ENCODE measurements at regions not wholly inside any gene's neighbourhood (a gene's known extent, or its start where the extent isn't known, plus 50 kb on each side); places are given as distances from the start of the nearest gene placed in this dataset.
"Not testable (repeated sequence)": the region's sequence is repeated elsewhere in the genome, so short reads cannot be mapped to it uniquely, and the experiment has no call there.

DNA sequence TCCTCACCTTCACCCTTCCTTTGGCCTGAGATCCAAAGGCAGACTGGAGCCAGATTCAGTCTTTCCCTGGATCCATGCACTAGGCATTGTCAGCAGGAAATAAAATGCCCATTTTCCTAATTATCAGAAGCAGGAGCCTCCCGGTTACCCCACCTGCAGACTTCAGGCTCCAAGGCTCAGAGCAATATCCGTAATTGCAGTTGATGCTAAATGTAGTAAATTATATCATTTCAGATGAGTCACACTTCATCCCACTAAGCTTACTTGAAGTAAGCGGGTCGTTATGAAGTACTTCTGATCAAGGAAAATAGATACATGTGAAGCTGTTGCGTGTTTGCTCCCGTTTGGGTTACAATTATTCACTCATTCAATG lies 110.7 kb upstream of the SFSWAP start:
- TF ChIP-seq, protein P1, sequence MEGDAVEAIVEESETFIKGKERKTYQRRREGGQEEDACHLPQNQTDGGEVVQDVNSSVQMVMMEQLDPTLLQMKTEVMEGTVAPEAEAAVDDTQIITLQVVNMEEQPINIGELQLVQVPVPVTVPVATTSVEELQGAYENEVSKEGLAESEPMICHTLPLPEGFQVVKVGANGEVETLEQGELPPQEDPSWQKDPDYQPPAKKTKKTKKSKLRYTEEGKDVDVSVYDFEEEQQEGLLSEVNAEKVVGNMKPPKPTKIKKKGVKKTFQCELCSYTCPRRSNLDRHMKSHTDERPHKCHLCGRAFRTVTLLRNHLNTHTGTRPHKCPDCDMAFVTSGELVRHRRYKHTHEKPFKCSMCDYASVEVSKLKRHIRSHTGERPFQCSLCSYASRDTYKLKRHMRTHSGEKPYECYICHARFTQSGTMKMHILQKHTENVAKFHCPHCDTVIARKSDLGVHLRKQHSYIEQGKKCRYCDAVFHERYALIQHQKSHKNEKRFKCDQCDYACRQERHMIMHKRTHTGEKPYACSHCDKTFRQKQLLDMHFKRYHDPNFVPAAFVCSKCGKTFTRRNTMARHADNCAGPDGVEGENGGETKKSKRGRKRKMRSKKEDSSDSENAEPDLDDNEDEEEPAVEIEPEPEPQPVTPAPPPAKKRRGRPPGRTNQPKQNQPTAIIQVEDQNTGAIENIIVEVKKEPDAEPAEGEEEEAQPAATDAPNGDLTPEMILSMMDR (IDR thresholded peaks at IDR 0.05), result no peak
- Histone ChIP-seq H3K4me1 (ENCODE audit: control insufficient read depth in 1 of 2, low read depth in 2 of 2) (no peaks in the 10 kb centered on the region), H3K27me3 (replicated peaks; ENCODE audit: insufficient read depth) (no peaks in the 10 kb centered on the region), H3K4me3 (no peak overlapping the region), H3K27ac (no peak overlapping the region), H3K9me3 (no peaks in the 10 kb centered on the region), H3K36me3 (no peaks in the 10 kb centered on the region)
- no peak for DNase-seq (ENCODE audit: low spot score)
- no peak for ATAC-seq (ENCODE audit: insufficient number of reproducible peaks, low FRiP score, low read depth)

DNA sequence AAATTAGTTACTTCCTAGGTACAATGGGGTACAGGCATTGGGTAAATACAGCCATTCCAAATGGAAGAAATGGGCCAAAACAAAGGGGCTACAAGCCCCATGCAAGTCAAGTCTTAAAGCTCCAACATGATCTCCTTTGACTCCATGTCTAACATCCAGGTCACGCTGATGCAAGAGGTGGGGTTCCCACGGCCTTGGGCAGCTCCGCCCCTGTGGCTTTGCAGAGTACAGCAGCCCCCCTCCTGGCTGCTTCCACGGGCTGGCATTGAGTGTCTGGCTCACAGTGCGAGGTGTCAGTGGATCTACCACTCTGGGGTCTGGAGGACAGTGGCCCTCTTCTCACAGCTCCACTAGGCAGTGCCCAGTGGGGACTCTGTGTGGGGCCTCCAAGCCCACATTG lies 109.4 kb upstream of the SFSWAP start:
- H3K9me3 ChIP-seq; H3K4me1 ChIP-seq (ENCODE audit: control insufficient read depth in 1 of 2, low read depth in 2 of 2); ATAC-seq (ENCODE audit: insufficient number of reproducible peaks, low FRiP score, low read depth); H3K36me3 ChIP-seq; H3K27ac ChIP-seq; DNase-seq (ENCODE audit: low spot score); H3K4me3 ChIP-seq; H3K27me3 ChIP-seq (replicated peaks; ENCODE audit: insufficient read depth): not testable (repeated sequence)

DNA sequence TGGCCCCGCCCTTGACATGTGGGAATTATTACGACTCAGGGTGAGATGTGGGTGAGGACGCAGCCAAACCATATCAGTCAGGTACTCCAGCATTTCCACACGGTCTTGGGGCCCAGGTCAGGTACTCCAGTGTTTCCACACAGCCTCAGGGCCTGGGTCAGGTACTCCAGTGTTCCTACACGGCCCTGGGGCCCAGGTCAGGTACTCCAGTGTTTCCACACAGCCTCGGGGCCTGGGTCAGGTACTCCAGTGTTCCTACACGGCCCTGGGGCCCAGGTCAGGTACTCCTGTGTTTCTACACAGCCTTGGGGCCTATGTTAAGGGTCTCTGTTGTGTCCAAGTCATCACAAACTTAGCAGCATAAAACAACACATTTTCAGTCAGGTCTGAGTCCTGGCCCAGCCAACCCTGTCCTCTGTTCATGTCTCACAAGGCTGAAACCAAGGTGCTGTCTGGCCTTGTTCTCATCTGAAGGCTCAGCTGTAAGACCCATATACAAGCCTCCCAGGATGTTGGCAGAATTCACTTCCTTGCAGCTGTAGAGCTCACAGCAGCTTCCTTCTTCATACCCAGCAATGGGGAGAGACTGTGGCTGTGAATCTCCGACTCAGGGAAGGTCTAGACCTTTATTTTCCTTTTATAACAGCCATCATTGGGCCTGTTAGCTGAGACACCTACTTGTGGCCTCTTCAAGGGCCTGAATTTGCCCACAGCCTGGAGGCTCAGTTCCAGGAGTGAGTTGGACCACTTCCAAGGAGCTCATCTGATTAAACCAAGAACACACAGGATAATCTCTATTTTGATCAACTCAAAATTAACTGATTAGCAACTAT lies 107.6 kb upstream of the SFSWAP start:
- DNase-seq (ENCODE audit: low spot score) (no peak), ATAC-seq (ENCODE audit: insufficient number of reproducible peaks, low FRiP score, low read depth) (no peak)
- Histone ChIP-seq H3K4me3 (no peak overlapping the region), H3K9me3 (no peaks in the 10 kb centered on the region), H3K4me1 (ENCODE audit: control insufficient read depth in 1 of 2, low read depth in 2 of 2) (no peaks in the 10 kb centered on the region), H3K36me3 (no peaks in the 10 kb centered on the region), H3K27me3 (replicated peaks; ENCODE audit: insufficient read depth) (no peaks in the 10 kb centered on the region), H3K27ac (no peak overlapping the region)
- TF ChIP-seq, protein P1 (IDR thresholded peaks at IDR 0.05), result no peak

DNA sequence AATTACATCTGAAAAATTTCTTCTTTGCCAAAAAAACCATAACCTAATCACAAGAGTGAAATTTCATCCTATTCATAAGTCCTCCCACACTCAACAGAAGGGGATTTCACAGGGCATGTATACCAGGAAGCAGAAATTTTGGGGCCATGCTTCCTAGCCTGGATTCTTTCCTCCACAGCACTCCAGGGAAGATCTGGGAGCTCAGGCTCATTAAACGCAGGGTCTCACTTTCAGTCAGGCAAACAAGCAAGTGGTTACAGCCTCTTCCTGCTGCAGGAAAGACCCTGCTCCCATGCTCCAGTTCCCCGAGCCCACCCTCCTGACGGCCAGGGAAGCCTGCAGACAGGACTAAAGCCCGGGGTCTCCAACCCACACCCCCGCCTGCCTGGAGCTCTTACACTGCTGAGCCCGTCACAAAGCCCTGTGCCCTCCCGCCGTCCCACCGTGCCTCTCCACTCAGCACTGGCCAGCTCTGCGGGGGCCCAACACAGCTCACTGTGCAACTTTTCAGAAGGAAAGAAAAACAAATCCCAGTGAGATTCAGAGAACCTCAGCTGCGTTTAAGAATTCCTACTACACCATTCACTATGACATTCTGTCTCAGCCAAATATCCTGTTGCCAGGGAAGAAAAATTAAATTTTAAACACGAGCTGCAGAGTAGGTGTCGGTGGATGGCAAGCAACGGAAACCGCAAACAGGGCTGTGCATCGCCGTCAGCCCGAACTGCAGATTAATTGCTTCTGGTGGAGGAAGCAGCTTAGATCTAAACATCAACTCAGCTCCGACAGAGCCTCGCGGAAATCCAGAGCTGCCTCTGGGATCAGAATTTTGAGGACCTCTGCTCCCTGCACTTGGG lies 106.7 kb upstream of the SFSWAP start:
- H3K27me3 ChIP-seq (replicated peaks; ENCODE audit: insufficient read depth), result no peaks in the 10 kb centered on the region
- H3K4me1 ChIP-seq (ENCODE audit: control insufficient read depth in 1 of 2, low read depth in 2 of 2), result no peaks in the 10 kb centered on the region
- no peak for ATAC-seq (ENCODE audit: insufficient number of reproducible peaks, low FRiP score, low read depth)

DNA sequence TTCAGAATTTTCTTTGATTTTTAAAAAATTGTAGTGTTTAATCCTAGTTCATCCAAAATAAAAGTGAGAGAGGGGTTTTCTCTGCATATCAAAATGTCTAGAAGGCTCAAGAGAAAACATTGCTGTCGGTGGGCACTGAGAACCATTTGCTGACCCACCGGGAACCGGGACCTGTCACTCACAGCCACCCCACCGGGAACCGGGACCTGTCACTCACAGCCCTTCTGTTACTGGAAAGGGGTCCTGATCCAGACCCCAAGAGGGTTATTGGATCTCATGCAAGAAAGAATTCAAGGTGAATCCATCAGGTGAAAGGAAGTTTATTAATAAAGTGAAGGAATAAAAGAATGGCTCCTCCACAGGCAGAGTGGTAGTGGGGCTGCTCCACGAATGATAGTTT lies 106.0 kb upstream of the SFSWAP start:
- ATAC-seq (ENCODE audit: insufficient number of reproducible peaks, low FRiP score, low read depth), result no peak
- H3K9me3 ChIP-seq, result no peaks in the 10 kb centered on the region
- H3K27ac ChIP-seq, result no peak overlapping the region
- no peak overlapping the region for H3K4me3 ChIP-seq
- no peaks in the 10 kb centered on the region for H3K4me1 ChIP-seq (ENCODE audit: control insufficient read depth in 1 of 2, low read depth in 2 of 2)
- TF ChIP-seq, protein P1 (IDR thresholded peaks at IDR 0.05), result no peak
- no peaks in the 10 kb centered on the region for H3K36me3 ChIP-seq
- H3K27me3 ChIP-seq (replicated peaks; ENCODE audit: insufficient read depth), result no peaks in the 10 kb centered on the region
- no peak for DNase-seq (ENCODE audit: low spot score)

More for the DNA sequence above, 106.7 kb upstream of the SFSWAP start:
- TF ChIP-seq, protein P1 (IDR thresholded peaks at IDR 0.05), result no peak
- no peak for DNase-seq (ENCODE audit: low spot score)
- no peak overlapping the region for H3K27ac ChIP-seq
- no peaks in the 10 kb centered on the region for H3K36me3 ChIP-seq
- no peak overlapping the region for H3K4me3 ChIP-seq
- H3K9me3 ChIP-seq, result no peaks in the 10 kb centered on the region

Measured in thoracic aorta (tissue), 2 donors.